Stimulated activated naive CD8-positive, alpha-beta T cell treated with anti-CD3 and anti-CD28 coated beads, Interleukin-15, Interleukin-2, amounts not matched to agents 100 U/mL and 50 U/mL, for 24 hours (primary cell): ENCODE measurements at regions not wholly inside any gene's neighbourhood (a gene's known extent, or its start where the extent isn't known, plus 50 kb on each side); places are given as distances from the start of the nearest gene placed in this dataset.

Experiments
- ATAC-seq: fragments of 150-1000 bp; cut with Tn5 transposase; one replicate; pipeline ENCODE4 v1.10.0; 2021
- DNase-seq: peaks from one replicate; pipeline ENCODE4 v3.0.0; 2021

GRCh38 chr17:13405080-13405479 is 196.6 kb downstream of the HS3ST3A1 start:
- ATAC-seq = no peak
- no peak for DNase-seq

DNA sequence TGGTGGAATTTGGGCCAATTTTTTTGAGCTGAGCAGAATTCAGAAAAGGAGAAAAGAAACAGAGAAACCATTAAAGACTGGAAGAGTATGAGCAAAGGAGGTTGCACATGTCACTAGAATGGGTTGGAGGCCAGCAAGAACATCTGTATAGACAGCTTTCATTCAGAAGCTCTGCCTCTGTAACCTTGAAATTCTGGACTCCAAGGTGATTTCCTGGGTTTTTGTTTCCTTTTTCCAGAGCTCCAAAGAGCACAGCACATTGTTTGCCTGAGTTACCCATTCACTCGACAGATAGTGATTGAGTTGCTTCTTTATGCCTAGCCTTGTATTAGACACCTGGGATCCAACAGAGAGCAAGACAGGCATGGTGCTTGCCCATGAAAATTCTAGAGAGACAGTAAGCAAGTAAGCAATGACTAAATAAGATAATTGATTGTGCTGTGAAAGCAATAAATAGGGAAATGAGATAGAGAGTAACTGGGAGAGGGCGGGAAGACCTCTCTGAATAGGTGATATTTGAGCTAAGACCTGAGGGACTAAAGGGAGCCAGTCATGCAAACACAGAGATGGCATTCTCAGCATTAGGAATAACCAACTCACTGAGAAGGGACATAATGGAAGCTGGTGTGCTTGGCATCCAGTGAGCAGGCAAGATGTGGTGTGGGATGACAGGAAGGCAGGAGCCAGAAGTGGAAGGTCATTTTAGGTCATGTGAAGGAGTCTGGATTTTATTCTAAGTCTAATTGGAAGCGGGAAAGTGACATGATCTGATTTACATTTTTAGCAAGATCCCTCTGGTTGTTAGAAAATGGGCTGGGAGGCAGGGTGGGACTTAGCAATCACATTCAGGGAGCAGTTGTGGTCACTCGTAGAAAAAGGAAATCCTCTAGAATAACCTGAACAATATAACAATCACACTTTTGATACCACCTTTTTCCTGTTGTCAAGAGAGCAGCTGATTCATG is 197.5 kb downstream of the HS3ST3A1 start:
- DNase-seq = no peak
- ATAC-seq = no peak

DNA sequence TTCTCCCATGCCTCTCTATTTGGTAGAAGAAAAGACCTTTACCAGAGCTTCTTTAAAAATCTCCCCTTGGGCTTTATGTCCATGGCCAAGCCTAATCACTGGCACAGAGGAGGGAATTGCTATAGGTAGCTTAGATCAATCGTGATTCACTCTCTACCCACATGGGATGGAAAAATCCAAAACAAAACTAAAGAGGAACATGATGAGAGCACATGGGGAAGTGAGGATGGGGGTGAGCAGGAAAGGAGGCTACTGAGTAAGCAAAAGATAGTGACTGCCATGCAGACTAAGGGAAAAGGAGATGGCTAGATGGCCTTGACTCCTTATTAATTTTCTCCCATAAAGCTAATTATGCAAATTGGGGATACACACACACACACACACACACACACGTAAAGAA is 201.2 kb downstream of the HS3ST3A1 start:
- DNase-seq (no peak), ATAC-seq (no peak)

DNA sequence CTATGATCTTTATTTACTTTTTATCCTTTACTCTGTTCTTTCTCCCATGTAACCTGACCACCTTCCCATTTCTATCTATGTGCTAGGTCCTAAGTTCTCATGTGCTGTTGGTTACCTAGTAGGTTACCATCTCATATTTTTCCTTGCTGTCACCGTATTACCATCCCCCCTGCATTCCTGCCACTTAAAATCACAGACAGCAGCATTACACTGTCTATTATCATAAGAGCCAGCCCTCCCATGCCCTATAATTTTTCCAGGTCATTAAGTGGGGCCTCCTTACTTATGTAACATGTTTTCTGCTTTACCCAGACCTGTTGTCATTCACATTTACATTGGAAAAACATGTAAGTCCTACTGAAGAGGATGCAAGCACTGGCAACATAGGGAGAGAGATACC is 202.9 kb downstream of the HS3ST3A1 start:
- ATAC-seq = no peak
- no peak for DNase-seq

DNA sequence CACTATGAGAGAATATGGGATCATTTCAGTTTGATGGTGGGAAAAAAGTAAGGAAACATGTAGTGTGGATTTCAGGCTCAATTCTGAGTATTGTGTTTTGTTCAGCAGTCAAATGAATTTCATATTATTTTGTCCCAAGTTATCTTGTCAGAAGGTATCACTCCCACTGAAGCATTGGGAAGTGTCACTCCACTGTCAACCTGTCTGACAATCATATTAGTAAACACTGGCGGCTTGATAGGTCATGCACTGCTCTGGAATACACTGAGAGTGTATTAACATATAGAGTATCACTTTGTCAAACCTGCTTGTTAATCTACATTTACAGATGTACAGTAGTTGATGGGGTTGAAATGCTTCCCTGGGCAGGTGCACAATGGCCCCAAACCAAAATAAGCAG is 203.6 kb downstream of the HS3ST3A1 start:
- ATAC-seq = no peak
- no peak for DNase-seq

GRCh38 chr17:13395862-13396261 is 205.9 kb downstream of the HS3ST3A1 start:
- no peak for DNase-seq
- no peak for ATAC-seq

GRCh38 chr17:13395346-13395745 is 206.4 kb downstream of the HS3ST3A1 start:
- DNase-seq = no peak
- no peak for ATAC-seq

DNA sequence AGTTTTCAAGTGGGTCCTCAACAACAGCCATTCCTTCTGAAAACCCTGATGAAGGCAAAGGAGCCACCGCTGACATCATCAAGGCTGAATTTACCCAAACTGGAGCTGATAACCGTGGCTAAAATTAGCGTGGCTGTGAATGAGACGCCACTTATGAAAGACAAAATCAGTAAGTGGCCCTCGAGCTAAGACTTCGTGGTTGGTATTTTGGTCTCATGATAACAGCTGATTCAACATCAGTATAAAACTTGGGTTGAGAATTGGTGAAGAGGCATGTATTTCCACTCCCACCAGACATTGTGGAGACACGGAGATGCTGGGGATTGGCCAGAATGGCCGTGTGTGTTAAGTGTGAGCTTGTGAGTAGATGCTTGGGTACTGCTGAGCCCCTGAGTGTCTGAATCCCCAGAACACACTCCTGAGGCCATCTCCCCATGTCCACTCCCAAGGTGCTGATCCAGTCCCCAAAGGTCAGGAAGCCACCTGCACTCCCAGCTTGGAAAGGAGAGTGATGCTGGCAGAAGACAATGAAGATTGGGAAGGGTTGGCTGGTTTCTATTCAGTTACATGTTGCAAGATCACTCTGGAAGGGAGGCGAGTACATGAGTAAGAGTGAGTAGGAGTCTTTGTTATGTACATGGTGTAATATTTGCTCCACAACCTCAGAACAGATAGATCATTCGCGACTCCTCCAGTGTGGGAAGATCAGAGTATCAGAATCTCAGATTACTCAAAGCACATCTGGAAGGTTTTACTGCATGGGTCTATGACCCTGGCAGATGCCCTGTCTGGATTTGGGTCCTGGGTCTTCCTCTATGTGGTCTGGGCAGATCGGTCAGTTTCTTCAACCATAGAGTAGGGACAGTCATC is 207.7 kb downstream of the HS3ST3A1 start:
- DNase-seq (no peak), ATAC-seq (no peak)

DNA sequence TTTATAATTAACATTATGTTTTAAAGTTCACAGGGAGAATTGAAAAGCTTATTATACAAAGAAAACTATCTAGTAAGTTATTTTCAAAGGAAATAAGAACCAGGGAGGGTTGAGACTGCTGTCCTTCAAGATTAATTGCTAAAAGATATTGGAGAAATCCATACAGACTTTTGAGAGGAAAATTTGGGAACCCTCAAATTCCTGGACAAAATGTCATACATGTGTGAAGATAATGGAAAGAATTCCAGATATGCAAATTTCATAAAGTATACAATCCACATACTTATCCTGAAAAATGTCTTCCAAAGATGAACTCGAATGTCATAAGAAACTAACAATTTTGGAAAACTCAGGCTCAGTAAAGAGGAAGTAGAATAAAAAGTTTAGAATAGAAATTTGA is 213.8 kb downstream of the HS3ST3A1 start:
- no peak for ATAC-seq
- DNase-seq = no peak

DNA sequence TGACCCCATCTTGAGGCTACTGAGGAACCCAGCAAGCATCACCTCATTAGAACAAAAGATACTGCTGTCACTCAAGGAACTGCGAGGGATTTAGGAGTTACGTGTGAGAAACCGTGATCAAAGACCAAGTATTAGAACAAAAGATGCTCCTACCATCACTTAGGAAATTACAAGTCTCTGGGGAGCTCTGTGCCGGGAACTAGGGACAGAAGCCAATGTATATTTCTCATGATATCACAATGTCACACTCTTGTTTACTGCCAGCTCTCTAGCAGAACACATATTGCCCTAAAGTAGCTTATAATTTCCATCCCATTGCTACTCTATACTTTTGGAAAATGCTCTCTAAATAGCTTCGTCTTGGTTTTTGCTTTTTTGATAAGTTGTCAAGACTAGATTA is 214.5 kb downstream of the HS3ST3A1 start:
- ATAC-seq (no peak), DNase-seq (no peak)

- ATAC-seq = no peak
- no peak for DNase-seq
Measured at GRCh38 chr17:13385481-13385911, 216.2 kb downstream of the HS3ST3A1 start.

DNA sequence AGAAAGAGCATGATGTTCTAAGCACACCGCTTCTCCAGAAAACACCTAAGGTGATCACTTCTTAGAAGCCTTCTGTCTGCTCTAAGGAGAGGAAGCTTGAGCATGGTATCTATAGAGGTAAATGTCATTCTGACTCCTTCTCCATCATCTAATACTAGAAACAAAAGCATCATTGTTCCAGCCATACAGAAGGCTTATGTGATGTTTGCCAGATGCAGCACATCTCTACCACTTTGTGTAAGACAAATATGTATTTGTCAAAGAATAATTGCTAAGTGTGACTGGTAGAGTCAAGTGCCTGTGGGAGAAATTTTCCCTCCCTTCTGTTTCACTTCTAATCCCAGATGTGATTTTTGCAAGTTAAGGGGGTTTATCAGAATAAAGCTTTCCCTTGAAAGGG is 217.1 kb downstream of the HS3ST3A1 start:
- ATAC-seq = no peak
- no peak for DNase-seq

- DNase-seq (no peak), ATAC-seq (no peak)
Measured at GRCh38 chr17:13378361-13378760, 223.4 kb downstream of the HS3ST3A1 start.

- DNase-seq (no peak), ATAC-seq (no peak)
Measured at GRCh38 chr17:13374203-13375143, 227.3 kb downstream of the HS3ST3A1 start.

DNA sequence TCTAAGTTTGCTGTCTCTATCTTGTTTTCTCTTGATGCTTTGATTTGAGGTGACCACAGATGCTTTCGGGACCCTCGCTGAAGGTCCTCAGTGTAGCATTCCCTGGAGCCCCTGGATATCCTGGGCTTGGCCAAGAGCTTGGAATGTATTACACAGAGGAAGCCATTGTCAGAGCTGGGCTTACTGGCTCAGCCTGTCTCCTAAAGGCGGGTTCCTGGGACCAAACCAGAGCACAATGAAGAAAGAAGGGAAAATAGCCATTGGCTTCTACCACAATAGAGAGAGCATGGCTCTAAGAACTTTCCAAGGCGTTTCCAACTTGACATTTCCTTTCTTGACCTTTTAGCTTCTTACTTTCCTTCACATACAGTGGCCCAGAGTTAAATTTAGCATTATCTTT is 229.3 kb downstream of the HS3ST3A1 start:
- DNase-seq = no peak
- no peak for ATAC-seq

- ATAC-seq (no peak), DNase-seq (no peak)
Measured at GRCh38 chr17:13367154-13367553, 234.6 kb downstream of the HS3ST3A1 start.

DNA sequence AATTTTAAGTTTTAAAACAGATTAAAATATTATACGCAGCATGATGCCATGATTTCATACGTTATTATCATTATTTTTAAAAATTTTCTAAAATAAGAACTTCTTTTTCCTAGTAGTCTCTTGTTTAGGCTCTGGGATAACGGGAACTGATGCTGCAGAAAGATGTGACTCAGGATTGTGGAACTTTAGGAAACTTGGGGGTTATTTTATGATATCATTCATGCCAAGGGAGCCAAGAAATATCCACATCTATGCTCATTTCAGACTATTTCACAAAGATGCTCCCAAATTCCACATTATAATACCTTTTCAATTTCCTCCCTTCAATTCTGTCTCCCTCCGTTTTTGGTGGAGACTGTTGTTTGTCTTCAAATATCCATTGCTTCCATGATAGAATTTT is 236.4 kb downstream of the HS3ST3A1 start:
- ATAC-seq (no peak), DNase-seq (no peak)

GRCh38 chr17:13363771-13364170 is 238.0 kb downstream of the HS3ST3A1 start:
- DNase-seq = no peak
- no peak for ATAC-seq

- DNase-seq (no peak), ATAC-seq (no peak)
Measured at GRCh38 chr17:13362341-13363122, 239.2 kb downstream of the HS3ST3A1 start.

DNA sequence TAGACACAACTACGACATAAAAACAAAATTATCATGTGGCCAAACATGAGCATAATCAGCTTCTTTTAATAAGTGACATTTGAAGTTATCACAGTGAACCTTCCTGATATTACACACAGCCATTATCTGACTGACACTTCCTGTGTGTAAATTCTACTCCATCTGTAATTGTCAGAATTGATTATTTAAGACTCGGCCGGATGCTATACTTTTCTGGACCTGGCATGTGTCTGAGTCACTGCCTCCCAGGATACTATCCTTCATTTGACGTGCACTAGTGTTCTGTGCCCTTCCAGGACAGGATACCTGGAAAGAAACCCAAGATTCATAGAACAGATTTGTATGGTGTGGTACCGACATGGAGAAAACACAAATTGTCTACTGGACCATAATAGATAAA is 242.0 kb downstream of the HS3ST3A1 start:
- ATAC-seq (no peak), DNase-seq (no peak)

GRCh38 chr17:13355054-13355453 is 246.7 kb downstream of the HS3ST3A1 start:
- ATAC-seq (no peak), DNase-seq (no peak)
